ENCODE measurements at regions not wholly inside any gene's neighbourhood (a gene's known extent, or its start where the extent isn't known, plus 50 kb on each side); places are given as distances from the start of the nearest gene placed in this dataset.
"Not testable (repeated sequence)": the region's sequence is repeated elsewhere in the genome, so short reads cannot be mapped to it uniquely, and the experiment has no call there.

- DNase-seq = no peak
- H3K36me3 ChIP-seq (replicated peaks; ENCODE audit: insufficient read depth, low read length) = no peaks in the 10 kb centered on the region
- no peaks in the 10 kb centered on the region for H3K27me3 ChIP-seq (replicated peaks; ENCODE audit: insufficient read depth, low read length)
- H3F3A ChIP-seq (ENCODE audit: insufficient read depth, low read length) = no peaks in the 10 kb centered on the region
- TF ChIP-seq EZH2phosphoT487 (IDR thresholded peaks at IDR 0.05; ENCODE audit: low read length) = no peak
- TF ChIP-seq CTCF (IDR thresholded peaks at IDR 0.05; ENCODE audit: low read length) = no peak
- no peak for TF ChIP-seq EZH2 (optimal IDR thresholded peaks at IDR 0.05; ENCODE audit: low read depth, low read length)
- no peaks in the 10 kb centered on the region for H3K4me1 ChIP-seq (ENCODE audit: low read length)
- no peaks in the 10 kb centered on the region; the same call in 1 of the 2 replicates for H3K9me3 ChIP-seq (replicated peaks; ENCODE audit: insufficient read depth, low read length)
- no peaks in the 10 kb centered on the region for H3K79me2 ChIP-seq (ENCODE audit: low read length)
- H2AFZ ChIP-seq (ENCODE audit: low read length) = no peak overlapping the region
- H3K27ac ChIP-seq (ENCODE audit: low read length) = no peak overlapping the region
- H4K20me1 ChIP-seq (ENCODE audit: insufficient read depth, low read length) = no peaks in the 10 kb centered on the region
- H3K4me3 ChIP-seq (ENCODE audit: low read length) = no peak overlapping the region
- no peak overlapping the region for H3K9ac ChIP-seq (ENCODE audit: low read length)
- no peak overlapping the region for H3K4me2 ChIP-seq (ENCODE audit: low read depth, low read length)
- no peaks in the 10 kb centered on the region for H3K9me2 ChIP-seq (replicated peaks; ENCODE audit: insufficient read depth, low read length)
Observed at GRCh38 chr3:101970905-101971304, 121.6 kb downstream of the NFKBIZ start.

- no peak for DNase-seq
- H3K4me2 ChIP-seq (ENCODE audit: low read depth, low read length) = no peak overlapping the region
- TF ChIP-seq EZH2 (optimal IDR thresholded peaks at IDR 0.05; ENCODE audit: low read depth, low read length) (no peak), CTCF (IDR thresholded peaks at IDR 0.05; ENCODE audit: low read length) (no peak), EZH2phosphoT487 (IDR thresholded peaks at IDR 0.05; ENCODE audit: low read length) (no peak)
- no peaks in the 10 kb centered on the region for H3K79me2 ChIP-seq (ENCODE audit: low read length)
- no peaks in the 10 kb centered on the region for H3F3A ChIP-seq (ENCODE audit: insufficient read depth, low read length)
- no peak overlapping the region for H3K9ac ChIP-seq (ENCODE audit: low read length)
- no peaks in the 10 kb centered on the region for H3K27me3 ChIP-seq (replicated peaks; ENCODE audit: insufficient read depth, low read length)
- H4K20me1 ChIP-seq (ENCODE audit: insufficient read depth, low read length) = no peaks in the 10 kb centered on the region
- no peaks in the 10 kb centered on the region; the same call in 1 of the 2 replicates for H3K9me3 ChIP-seq (replicated peaks; ENCODE audit: insufficient read depth, low read length)
- no peaks in the 10 kb centered on the region for H3K9me2 ChIP-seq (replicated peaks; ENCODE audit: insufficient read depth, low read length)
- no peak overlapping the region for H3K27ac ChIP-seq (ENCODE audit: low read length)
- H2AFZ ChIP-seq (ENCODE audit: low read length) = no peak overlapping the region
- H3K4me1 ChIP-seq (ENCODE audit: low read length) = peaks cover 10% of the 10 kb centered on the region
- H3K36me3 ChIP-seq (replicated peaks; ENCODE audit: insufficient read depth, low read length) = no peaks in the 10 kb centered on the region
- no peak overlapping the region for H3K4me3 ChIP-seq (ENCODE audit: low read length)
Observed at GRCh38 chr3:101972430-101973162, 123.3 kb downstream of the NFKBIZ start.

GRCh38 chr3:101973163-101973505 lies 123.8 kb downstream of the NFKBIZ start:
- H3K36me3 ChIP-seq (replicated peaks; ENCODE audit: insufficient read depth, low read length) = no peaks in the 10 kb centered on the region
- no peak overlapping the region for H3K9ac ChIP-seq (ENCODE audit: low read length)
- no peaks in the 10 kb centered on the region for H3K9me2 ChIP-seq (replicated peaks; ENCODE audit: insufficient read depth, low read length)
- no peaks in the 10 kb centered on the region for H3K27me3 ChIP-seq (replicated peaks; ENCODE audit: insufficient read depth, low read length)
- H3K9me3 ChIP-seq (replicated peaks; ENCODE audit: insufficient read depth, low read length) = no peaks in the 10 kb centered on the region; the same call in 1 of the 2 replicates
- DNase-seq = no peak
- H3K4me3 ChIP-seq (ENCODE audit: low read length) = no peak overlapping the region
- no peaks in the 10 kb centered on the region for H3F3A ChIP-seq (ENCODE audit: insufficient read depth, low read length)
- peaks cover 12% of the 10 kb centered on the region for H3K4me1 ChIP-seq (ENCODE audit: low read length)
- no peaks in the 10 kb centered on the region for H3K79me2 ChIP-seq (ENCODE audit: low read length)
- H3K27ac ChIP-seq (ENCODE audit: low read length) = no peak overlapping the region
- H2AFZ ChIP-seq (ENCODE audit: low read length) = no peak overlapping the region
- TF ChIP-seq EZH2phosphoT487 (IDR thresholded peaks at IDR 0.05; ENCODE audit: low read length) = no peak
- TF ChIP-seq EZH2 (optimal IDR thresholded peaks at IDR 0.05; ENCODE audit: low read depth, low read length) = no peak
- no peak for TF ChIP-seq CTCF (IDR thresholded peaks at IDR 0.05; ENCODE audit: low read length)
- no peaks in the 10 kb centered on the region for H4K20me1 ChIP-seq (ENCODE audit: insufficient read depth, low read length)
- no peak overlapping the region for H3K4me2 ChIP-seq (ENCODE audit: low read depth, low read length)

GRCh38 chr3:101975415-101975814 lies 126.1 kb downstream of the NFKBIZ start:
- not testable (repeated sequence) for H3K9ac ChIP-seq (ENCODE audit: low read length); H3K9me3 ChIP-seq (replicated peaks; ENCODE audit: insufficient read depth, low read length); H3K4me3 ChIP-seq (ENCODE audit: low read length); H3K79me2 ChIP-seq (ENCODE audit: low read length); H3K36me3 ChIP-seq (replicated peaks; ENCODE audit: insufficient read depth, low read length); H3K27ac ChIP-seq (ENCODE audit: low read length); H3K4me2 ChIP-seq (ENCODE audit: low read depth, low read length); H3F3A ChIP-seq (ENCODE audit: insufficient read depth, low read length); H2AFZ ChIP-seq (ENCODE audit: low read length); H3K27me3 ChIP-seq (replicated peaks; ENCODE audit: insufficient read depth, low read length); H4K20me1 ChIP-seq (ENCODE audit: insufficient read depth, low read length); DNase-seq; H3K9me2 ChIP-seq (replicated peaks; ENCODE audit: insufficient read depth, low read length)
- peaks cover 12% of the 10 kb centered on the region for H3K4me1 ChIP-seq (ENCODE audit: low read length)

Data from MM.1S (cell line).